RWPE1 (cell line): ENCODE measurements at regions not wholly inside any gene's neighbourhood (a gene's known extent, or its start where the extent isn't known, plus 50 kb on each side); places are given as distances from the start of the nearest gene placed in this dataset.

ENCODE experiments used
- CTCF ChIA-PET: fragments of 350-600 bp; sonication (Branson Sonifier 250); formaldehyde crosslinking; extraction: SDS; loops from one replicate; lab custom pipeline; 2021; lab: Yijun Ruan, JAX
- POLR2A ChIA-PET: fragments of 400-600 bp; formaldehyde crosslinking; extraction: SDS; loops from one replicate; lab custom pipeline; 2020; ENCODE audit warnings: antibody characterized with exemption; ENCODE audit not compliant: low non-redundant PET; lab: Yijun Ruan, JAX
- DNase-seq: peaks from one replicate; pipeline ENCODE4 v3.0.0; 2012; ENCODE audit warnings: low spot score
- H3K27ac ChIP-seq: fragments of 450-650 bp; 2 replicates; pipeline ENCODE4 v1.5.1; 2017
- TF ChIP-seq, protein P1 (sequence below): fragments of 450-650 bp; conservative IDR thresholded peaks from 2 replicates; pipeline ENCODE4 v1.5.1; 2017; ENCODE audit warnings: low read depth, mild to moderate bottlenecking

DNA sequence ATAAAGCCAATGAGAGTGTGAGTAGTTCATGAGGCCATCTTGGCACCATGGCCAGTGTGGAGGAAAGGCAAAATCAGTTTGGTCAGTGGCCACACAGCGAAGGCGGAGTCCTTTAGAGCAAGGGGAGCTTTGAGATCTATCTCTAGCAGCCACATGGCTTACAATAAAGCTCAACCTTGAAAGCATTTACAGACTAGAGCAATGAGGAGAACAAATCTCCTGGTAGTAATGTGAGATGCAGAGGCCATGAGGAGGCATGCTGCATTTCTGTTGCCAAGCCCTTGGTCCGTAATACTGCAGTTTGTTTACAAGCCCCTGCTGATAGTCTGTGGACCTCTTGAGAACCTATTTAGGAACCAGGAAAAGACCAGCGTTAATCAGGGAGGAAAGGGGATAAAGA is 381.5 kb upstream of the C2CD4B start:
- DNase-seq = no peak
- ChIA-PET CTCF (no interaction called here), POLR2A (no interaction called here)
- TF ChIP-seq, protein P1, sequence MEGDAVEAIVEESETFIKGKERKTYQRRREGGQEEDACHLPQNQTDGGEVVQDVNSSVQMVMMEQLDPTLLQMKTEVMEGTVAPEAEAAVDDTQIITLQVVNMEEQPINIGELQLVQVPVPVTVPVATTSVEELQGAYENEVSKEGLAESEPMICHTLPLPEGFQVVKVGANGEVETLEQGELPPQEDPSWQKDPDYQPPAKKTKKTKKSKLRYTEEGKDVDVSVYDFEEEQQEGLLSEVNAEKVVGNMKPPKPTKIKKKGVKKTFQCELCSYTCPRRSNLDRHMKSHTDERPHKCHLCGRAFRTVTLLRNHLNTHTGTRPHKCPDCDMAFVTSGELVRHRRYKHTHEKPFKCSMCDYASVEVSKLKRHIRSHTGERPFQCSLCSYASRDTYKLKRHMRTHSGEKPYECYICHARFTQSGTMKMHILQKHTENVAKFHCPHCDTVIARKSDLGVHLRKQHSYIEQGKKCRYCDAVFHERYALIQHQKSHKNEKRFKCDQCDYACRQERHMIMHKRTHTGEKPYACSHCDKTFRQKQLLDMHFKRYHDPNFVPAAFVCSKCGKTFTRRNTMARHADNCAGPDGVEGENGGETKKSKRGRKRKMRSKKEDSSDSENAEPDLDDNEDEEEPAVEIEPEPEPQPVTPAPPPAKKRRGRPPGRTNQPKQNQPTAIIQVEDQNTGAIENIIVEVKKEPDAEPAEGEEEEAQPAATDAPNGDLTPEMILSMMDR = no peak
- H3K27ac ChIP-seq = no peak overlapping the region

DNA sequence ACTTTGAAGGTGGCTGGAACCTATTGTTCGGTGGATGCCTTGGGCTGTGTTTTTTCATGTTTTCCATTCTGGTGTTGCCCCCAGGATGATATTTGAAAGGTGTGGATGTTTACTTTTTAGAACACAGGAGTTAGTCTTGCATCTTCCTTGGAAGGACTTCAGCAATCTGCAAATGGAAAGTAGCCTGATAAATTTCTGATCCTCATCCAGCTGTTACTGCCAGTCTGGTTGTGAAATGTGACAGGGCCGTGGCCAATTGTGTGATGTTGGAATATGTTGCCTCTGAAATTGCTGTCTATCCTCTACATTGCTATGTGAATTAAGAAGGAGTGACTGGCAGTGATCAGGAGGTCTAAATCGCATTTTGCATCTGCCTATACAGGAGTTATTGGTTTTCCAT is 382.5 kb upstream of the C2CD4B start:
- no peak for DNase-seq
- no peak overlapping the region for H3K27ac ChIP-seq
- CTCF ChIA-PET = interaction anchor here (0.7 kb wide), 1 partner anchor 665 kb away, joined by 3 read pairs; no protein-coding TSS in a partner anchor
- POLR2A ChIA-PET = no interaction called here
- TF ChIP-seq, protein P1 = no peak

DNA sequence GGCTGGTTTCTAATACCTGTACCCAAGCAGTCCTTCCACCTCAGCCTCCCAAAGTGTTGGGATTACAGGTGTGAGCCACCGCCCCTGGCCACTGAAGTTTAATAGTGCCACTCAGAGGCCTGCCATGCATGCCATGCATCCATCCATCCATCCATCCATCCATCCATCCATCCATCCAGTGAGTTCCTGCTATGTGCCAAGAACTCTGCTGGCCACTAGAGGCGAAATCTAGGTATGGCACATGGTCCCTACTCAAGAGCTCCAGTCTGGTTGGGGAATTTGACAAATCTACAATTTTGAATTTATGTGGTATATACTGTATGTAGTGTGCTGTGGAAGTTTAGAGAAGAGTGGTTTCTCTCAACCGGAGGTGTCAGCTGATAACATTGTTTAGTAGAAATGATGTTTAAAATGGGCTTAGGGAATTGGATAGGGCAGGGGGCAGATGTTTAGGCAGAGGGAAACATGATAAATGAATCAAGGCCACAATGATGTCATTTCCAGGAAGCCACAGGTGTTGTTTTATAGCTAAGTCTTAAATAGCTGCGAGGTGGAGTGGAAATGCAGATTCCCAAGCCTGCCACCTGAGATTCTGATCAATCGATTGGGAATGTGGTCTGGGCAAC is 384.4 kb upstream of the C2CD4B start:
- ChIA-PET POLR2A (no interaction called here), CTCF (interaction anchor here (0.5 to 1.0 kb wide), 5 partner anchors 12 to 139 kb away, joined by 3 to 5 read pairs (median 3); no protein-coding TSS in a partner anchor)
- H3K27ac ChIP-seq = no peak overlapping the region

DNA sequence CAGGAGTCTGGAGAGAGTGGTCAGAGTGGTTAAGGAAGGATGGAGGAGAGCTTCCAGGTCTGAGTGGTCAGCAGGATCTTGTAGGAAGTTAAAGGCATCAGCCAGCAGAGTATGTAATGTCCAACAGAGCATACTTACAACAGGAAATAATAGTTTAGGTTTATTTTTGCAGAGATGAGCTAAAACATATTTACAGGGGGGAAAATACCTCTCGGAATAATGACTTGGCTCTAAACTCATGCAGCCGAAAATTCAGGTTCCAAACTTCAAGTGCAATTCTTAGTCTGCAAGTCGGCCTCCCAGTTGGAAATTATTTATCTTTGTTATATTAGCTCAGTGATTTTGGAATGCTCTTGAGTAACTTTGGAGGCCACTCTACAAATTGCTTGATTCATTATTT is 385.0 kb upstream of the C2CD4B start:
- ChIA-PET POLR2A (no interaction called here), CTCF (interaction anchor here (1.0 kb wide), 2 partner anchors 21 to 139 kb away, joined by 3 read pairs; no protein-coding TSS in a partner anchor)
- H3K27ac ChIP-seq = no peak overlapping the region
- no peak for DNase-seq
- TF ChIP-seq, protein P1 = no peak

More for the DNA sequence above, 384.4 kb upstream of the C2CD4B start:
- TF ChIP-seq, protein P1 = peak; percentile 72
- peak; percentile 48 for DNase-seq

DNA sequence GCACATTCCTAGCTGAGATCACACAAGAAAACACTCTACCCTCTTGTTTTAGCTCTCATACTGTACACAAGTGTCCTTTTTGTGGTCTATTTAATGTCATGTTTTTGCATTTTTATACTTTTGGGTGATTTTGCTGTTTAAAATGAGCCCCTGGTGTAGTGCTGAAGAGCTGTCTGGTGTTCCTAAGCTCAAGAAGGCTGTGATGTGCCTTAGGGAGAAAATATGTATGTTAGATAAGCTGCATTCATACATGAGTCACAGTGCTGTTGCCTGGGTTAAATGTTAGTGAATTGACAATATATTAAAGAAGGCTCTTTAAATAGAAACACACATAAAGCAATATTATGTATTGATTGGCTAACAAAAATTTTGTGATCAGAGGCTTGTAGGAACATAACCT is 387.4 kb upstream of the C2CD4B start:
- no peak overlapping the region for H3K27ac ChIP-seq
- TF ChIP-seq, protein P1 = no peak
- CTCF ChIA-PET = interaction anchor here (0.8 kb wide), 1 partner anchor 190 kb away, joined by 3 read pairs; no protein-coding TSS in a partner anchor
- POLR2A ChIA-PET = no interaction called here
- DNase-seq = no peak

DNA sequence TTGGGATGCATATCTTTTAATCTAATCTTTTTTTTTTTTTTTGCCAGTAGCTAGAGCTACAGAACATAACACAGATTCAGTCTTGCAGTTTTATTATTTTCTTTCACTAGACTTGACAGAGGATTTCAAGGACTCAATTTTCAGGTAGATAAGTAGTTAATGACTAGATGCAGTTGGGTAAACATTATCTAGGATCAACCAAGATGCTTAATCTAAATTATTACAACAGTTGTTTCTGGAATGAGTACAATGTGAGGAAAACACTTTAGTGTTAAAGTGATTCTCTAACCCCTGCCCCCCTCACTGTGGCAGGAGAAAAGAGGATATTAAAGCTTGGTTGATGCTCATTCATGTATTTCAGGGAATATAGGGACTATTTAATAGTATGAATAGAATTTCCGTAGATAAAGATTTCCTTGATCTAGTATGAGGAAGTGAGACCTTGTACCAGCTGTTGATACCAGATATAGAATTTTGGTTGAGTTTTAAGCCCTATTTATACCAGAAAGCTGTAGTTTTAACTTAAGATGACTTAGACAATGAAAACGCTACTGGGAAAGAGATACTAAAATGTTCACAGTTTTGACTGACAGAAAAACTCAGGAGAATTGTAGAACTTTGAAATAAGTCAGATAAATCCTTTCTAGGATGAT is 389.0 kb upstream of the C2CD4B start:
- TF ChIP-seq, protein P1 = no peak
- DNase-seq = no peak
- CTCF ChIA-PET = interaction anchor here (0.6 kb wide), 2 partner anchors 52 to 104 kb away, joined by 3 to 4 read pairs; no protein-coding TSS in a partner anchor
- POLR2A ChIA-PET = interaction anchor here (0.7 kb wide), 1 partner anchor 457 kb away, joined by 3 read pairs; no protein-coding TSS in a partner anchor
- H3K27ac ChIP-seq = no peak overlapping the region
